ENCODE measurements at regions not wholly inside any gene's neighbourhood (a gene's known extent, or its start where the extent isn't known, plus 50 kb on each side); places are given as distances from the start of the nearest gene placed in this dataset.

DNA sequence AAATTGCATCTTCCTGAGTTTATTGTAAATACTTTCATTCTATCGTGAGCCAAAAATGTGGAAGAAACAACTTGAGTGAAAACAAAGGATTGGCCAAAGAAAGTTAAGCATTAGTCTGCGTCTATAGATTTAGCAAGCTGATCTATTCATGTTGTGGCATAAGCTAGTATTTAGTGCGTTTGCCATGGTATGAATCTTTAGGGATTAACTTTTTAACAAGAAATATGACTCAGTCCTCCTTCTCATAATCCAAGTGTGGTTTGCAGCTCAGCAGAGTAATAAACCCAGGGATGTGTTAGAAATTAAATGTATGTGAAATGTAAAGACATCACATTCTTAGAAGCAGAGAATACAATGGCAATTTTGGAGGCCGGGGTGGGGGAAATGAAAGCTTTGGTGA is 1110.9 kb downstream of the NLGN4X start:
- TF ChIP-seq CTCF (IDR thresholded peaks at IDR 0.05) (no peak), POLR2AphosphoS5 (IDR thresholded peaks at IDR 0.05) (no peak), POLR2A (IDR thresholded peaks at IDR 0.05) (no peak), EP300 (IDR thresholded peaks at IDR 0.05) (no peak)

Measured in sigmoid colon (tissue), 4 donors.